Keratinocyte (primary cell): ENCODE measurements at regions not wholly inside any gene's neighbourhood (a gene's known extent, or its start where the extent isn't known, plus 50 kb on each side); places are given as distances from the start of the nearest gene placed in this dataset.

Experiments used
- CTCF ChIP-seq, 3 experiments: IDR thresholded peaks in 1 of 3; conservative IDR thresholded peaks in 1 of 3; optimal IDR thresholded peaks in 1 of 3; 2 replicates in 2 of 3; 3 replicates in 1 of 3; pipeline versions ENCODE3 to v1.5.1; 2011; ENCODE audit warnings: low read length in 3 of 3, mild to moderate bottlenecking in 3 of 3, moderate library complexity in 2 of 3, control low read depth in 1 of 3, inconsistent platforms in 1 of 3; ENCODE audit not compliant: insufficient read depth in 2 of 3; ENCODE audit errors: extremely low read depth in 1 of 3
- EZH2 ChIP-seq: IDR thresholded peaks from one replicate; pipeline ENCODE4 v1.6.1; 2012; ENCODE audit warnings: inconsistent platforms, mild to moderate bottlenecking, low read length, moderate library complexity

- TF ChIP-seq CTCF (optimal IDR thresholded peaks at IDR 0.05 in 1 of 3, IDR thresholded peaks at IDR 0.05 in 1 of 3, conservative IDR thresholded peaks at IDR 0.05 in 1 of 3; ENCODE audit: extremely low read depth in 1 of 3, insufficient read depth in 2 of 3, low read length in 3 of 3): no peak
- no peak for TF ChIP-seq EZH2
Observed at GRCh38 chr2:125553768-125554167, 1102.2 kb upstream of the GYPC start.
